Panc1 (cell line): ENCODE measurements at regions not wholly inside any gene's neighbourhood (a gene's known extent, or its start where the extent isn't known, plus 50 kb on each side); places are given as distances from the start of the nearest gene placed in this dataset.

ENCODE experiments used
- ATAC-seq: fragments of 200-7000 bp; cut with Tn5 transposase; 2 replicates; pipeline ENCODE4 v1.9.1; 2020; ENCODE audit warnings: mild to moderate bottlenecking, moderate library complexity
- BruUV-seq: library from RNA; stranded (reverse); fragments of 400-500 nt; replicated peaks from 2 replicates; lab custom pipeline; 2021; lab: Mats Ljungman, UMichigan
- CTCF ChIA-PET: fragments of 300-600 bp; sonication (Branson Sonifier 250); formaldehyde crosslinking; loops from one replicate; lab custom pipeline; 2022; ENCODE audit warnings: antibody characterized with exemption; lab: Charles Lee
- POLR2A ChIA-PET: fragments of 300-600 bp; sonication (Branson Sonifier 250); formaldehyde crosslinking; loops from one replicate; lab custom pipeline; 2022; ENCODE audit warnings: antibody characterized with exemption; lab: Charles Lee
- DNase-seq: peaks from one replicate; pipeline ENCODE4 v3.0.0-alpha.2; 2010; ENCODE audit warnings: low read depth, low spot score
- H3K27ac ChIP-seq: 2 replicates; pipeline ENCODE4 v1.5.1; 2011; ENCODE audit warnings: mild to moderate bottlenecking, low read length, inconsistent platforms
- H3K27me3 ChIP-seq: fragments of 200-500 bp; sonication (Bioruptor generic); 2 replicates; pipeline ENCODE4 v1.6.0; 2014; ENCODE audit warnings: low read length, inconsistent platforms; ENCODE audit not compliant: control insufficient read depth, insufficient read depth
- H3K36me3 ChIP-seq: fragments of 200-500 bp; sonication (Bioruptor generic); 2 replicates; pipeline ENCODE4 v1.5.1; 2014; ENCODE audit warnings: inconsistent platforms, mild to moderate bottlenecking, low read length, moderate library complexity; ENCODE audit not compliant: control insufficient read depth, insufficient read depth
- H3K4me1 ChIP-seq: 2 replicates; pipeline ENCODE4 v1.5.1; 2011; ENCODE audit warnings: inconsistent platforms, mild to moderate bottlenecking, low read length, moderate library complexity; ENCODE audit not compliant: control insufficient read depth, insufficient read depth
- H3K4me3 ChIP-seq, 2 experiments: 2 replicates each; pipeline ENCODE4 v1.5.1; 2011 to 2012; ENCODE audit warnings: low read depth in 2 of 2, low read length in 2 of 2, mild to moderate bottlenecking in 2 of 2, inconsistent platforms in 1 of 2, moderate library complexity in 1 of 2
- H3K9me3 ChIP-seq: fragments of 200-500 bp; sonication (Bioruptor generic); 2 replicates; pipeline ENCODE4 v1.5.1; 2014; ENCODE audit warnings: low read depth, mild to moderate bottlenecking, inconsistent platforms, low read length, moderate library complexity; ENCODE audit not compliant: control insufficient read depth, insufficient read depth
- POLR2AphosphoS5 ChIP-seq: IDR thresholded peaks from 2 replicates; pipeline ENCODE4 v1.6.1; 2012; ENCODE audit warnings: mild to moderate bottlenecking, low read depth, low read length, moderate library complexity
- SIN3A ChIP-seq: IDR thresholded peaks from 2 replicates; pipeline ENCODE4 v1.6.1; 2012; ENCODE audit warnings: low read depth, mild to moderate bottlenecking, low read length, moderate library complexity, borderline replicate concordance; ENCODE audit not compliant: insufficient read depth
- TCF7L2 ChIP-seq: IDR thresholded peaks from 2 replicates; pipeline ENCODE4 v1.6.1; 2011; ENCODE audit warnings: mild to moderate bottlenecking, low read depth, low read length, inconsistent platforms
- in situ Hi-C: cut with HindIII; loops from 2 replicates; pipeline ENCODE4 v1.10.0; 2016; ENCODE audit warnings: low sequenced_read_pairs, low pct_unique_long_range_greater_than_20kb
- intact Hi-C: fragments of 100-400 bp; cut with micrococcal nuclease; formaldehyde crosslinking; loops from one replicate; pipeline ENCODE4 v1.10.0; 2022; ENCODE audit not compliant: unreplicated experiment
- TF ChIP-seq, protein P1 (sequence below), 2 experiments: IDR thresholded peaks; 2 replicates each; pipeline ENCODE4 v1.6.1; 2011 to 2012; ENCODE audit warnings: low read depth in 2 of 2, control low read depth in 1 of 2, low read length in 1 of 2, mild to moderate bottlenecking in 1 of 2, moderate library complexity in 1 of 2; ENCODE audit not compliant: insufficient read depth in 1 of 2
- TF ChIP-seq, protein P2 (sequence below): fragments of 450-650 bp; IDR thresholded peaks from 2 replicates; pipeline ENCODE4 v1.5.1; 2017; ENCODE audit warnings: mild to moderate bottlenecking

DNA sequence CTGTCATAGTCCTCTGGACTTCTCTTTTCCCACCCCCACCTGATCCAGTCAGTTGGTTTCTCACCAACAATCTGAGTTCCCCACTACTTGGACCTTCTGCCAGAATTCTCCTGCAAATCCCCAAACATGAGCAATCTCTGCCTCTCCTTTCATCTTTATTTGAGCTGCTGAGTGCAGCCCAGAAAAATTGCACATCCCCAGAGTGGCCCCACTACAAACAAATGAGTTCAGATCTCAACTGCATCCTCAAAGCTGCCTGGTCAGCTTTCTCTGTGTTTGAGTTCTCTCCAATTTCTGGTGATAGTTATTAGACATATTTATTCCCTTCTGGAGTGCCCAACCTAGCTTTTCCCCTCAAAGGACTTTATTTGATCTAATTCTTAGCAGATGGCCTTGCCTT is 102.2 kb downstream of the PSAT1 start:
- no TSS peak for BruUV-seq
- Histone ChIP-seq H3K27me3 (no peaks in the 10 kb centered on the region), H3K36me3 (no peaks in the 10 kb centered on the region), H3K4me1 (no peaks in the 10 kb centered on the region), H3K27ac (no peak overlapping the region), H3K4me3 (no peak overlapping the region), H3K9me3 (no peaks in the 10 kb centered on the region)
- ATAC-seq, result no peak
- intact Hi-C loops (no loop called here), in situ Hi-C loops (no loop called here)
- TF ChIP-seq SIN3A, result no peak
- TF ChIP-seq, protein P1, sequence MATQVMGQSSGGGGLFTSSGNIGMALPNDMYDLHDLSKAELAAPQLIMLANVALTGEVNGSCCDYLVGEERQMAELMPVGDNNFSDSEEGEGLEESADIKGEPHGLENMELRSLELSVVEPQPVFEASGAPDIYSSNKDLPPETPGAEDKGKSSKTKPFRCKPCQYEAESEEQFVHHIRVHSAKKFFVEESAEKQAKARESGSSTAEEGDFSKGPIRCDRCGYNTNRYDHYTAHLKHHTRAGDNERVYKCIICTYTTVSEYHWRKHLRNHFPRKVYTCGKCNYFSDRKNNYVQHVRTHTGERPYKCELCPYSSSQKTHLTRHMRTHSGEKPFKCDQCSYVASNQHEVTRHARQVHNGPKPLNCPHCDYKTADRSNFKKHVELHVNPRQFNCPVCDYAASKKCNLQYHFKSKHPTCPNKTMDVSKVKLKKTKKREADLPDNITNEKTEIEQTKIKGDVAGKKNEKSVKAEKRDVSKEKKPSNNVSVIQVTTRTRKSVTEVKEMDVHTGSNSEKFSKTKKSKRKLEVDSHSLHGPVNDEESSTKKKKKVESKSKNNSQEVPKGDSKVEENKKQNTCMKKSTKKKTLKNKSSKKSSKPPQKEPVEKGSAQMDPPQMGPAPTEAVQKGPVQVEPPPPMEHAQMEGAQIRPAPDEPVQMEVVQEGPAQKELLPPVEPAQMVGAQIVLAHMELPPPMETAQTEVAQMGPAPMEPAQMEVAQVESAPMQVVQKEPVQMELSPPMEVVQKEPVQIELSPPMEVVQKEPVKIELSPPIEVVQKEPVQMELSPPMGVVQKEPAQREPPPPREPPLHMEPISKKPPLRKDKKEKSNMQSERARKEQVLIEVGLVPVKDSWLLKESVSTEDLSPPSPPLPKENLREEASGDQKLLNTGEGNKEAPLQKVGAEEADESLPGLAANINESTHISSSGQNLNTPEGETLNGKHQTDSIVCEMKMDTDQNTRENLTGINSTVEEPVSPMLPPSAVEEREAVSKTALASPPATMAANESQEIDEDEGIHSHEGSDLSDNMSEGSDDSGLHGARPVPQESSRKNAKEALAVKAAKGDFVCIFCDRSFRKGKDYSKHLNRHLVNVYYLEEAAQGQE (IDR thresholded peaks at IDR 0.05; ENCODE audit: insufficient read depth in 1 of 2, low read depth in 2 of 2, low read length in 1 of 2), result no peak
- TF ChIP-seq TCF7L2, result no peak
- TF ChIP-seq, protein P2, sequence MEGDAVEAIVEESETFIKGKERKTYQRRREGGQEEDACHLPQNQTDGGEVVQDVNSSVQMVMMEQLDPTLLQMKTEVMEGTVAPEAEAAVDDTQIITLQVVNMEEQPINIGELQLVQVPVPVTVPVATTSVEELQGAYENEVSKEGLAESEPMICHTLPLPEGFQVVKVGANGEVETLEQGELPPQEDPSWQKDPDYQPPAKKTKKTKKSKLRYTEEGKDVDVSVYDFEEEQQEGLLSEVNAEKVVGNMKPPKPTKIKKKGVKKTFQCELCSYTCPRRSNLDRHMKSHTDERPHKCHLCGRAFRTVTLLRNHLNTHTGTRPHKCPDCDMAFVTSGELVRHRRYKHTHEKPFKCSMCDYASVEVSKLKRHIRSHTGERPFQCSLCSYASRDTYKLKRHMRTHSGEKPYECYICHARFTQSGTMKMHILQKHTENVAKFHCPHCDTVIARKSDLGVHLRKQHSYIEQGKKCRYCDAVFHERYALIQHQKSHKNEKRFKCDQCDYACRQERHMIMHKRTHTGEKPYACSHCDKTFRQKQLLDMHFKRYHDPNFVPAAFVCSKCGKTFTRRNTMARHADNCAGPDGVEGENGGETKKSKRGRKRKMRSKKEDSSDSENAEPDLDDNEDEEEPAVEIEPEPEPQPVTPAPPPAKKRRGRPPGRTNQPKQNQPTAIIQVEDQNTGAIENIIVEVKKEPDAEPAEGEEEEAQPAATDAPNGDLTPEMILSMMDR, result no peak
- no peak for TF ChIP-seq POLR2AphosphoS5
- ChIA-PET CTCF (no interaction called here), POLR2A (no interaction called here)
- DNase-seq, result no peak

DNA sequence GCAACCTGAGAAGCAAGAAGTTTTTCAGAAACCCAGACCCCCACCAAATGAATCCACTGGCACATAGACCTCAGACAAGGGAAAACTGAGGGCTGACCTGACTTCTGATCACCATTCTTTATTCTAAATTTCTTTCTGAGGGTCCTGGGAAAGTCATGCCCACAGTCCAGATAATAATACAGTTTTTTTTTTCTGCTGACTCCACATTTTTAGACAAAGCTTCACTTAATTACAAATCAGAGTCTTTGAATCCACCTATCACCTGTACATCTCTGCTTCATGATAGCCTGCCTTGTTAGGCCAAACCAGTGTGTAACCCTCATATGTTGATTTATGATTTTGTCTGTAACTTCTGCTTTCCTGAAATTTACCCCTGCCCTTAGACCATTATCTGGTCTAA is 103.6 kb downstream of the PSAT1 start:
- DNase-seq (no peak), ATAC-seq (no peak)
- TF ChIP-seq, protein P2, result no peak
- no peak for TF ChIP-seq SIN3A
- no peak for TF ChIP-seq TCF7L2
- no peak for TF ChIP-seq POLR2AphosphoS5
- TF ChIP-seq, protein P1 (IDR thresholded peaks at IDR 0.05; ENCODE audit: insufficient read depth in 1 of 2, low read depth in 2 of 2, low read length in 1 of 2), result no peak
- intact Hi-C loops (no loop called here), in situ Hi-C loops (no loop called here)
- ChIA-PET POLR2A (no interaction called here), CTCF (no interaction called here)
- no TSS peak for BruUV-seq
- Histone ChIP-seq H3K9me3 (no peaks in the 10 kb centered on the region), H3K36me3 (no peaks in the 10 kb centered on the region), H3K27me3 (no peaks in the 10 kb centered on the region), H3K4me3 (no peak overlapping the region), H3K27ac (no peak overlapping the region), H3K4me1 (no peaks in the 10 kb centered on the region)
